Gastrocnemius medialis (tissue), 4 donors: ENCODE measurements at regions not wholly inside any gene's neighbourhood (a gene's known extent, or its start where the extent isn't known, plus 50 kb on each side); places are given as distances from the start of the nearest gene placed in this dataset.

Experiments
- POLR2A ChIP-seq, 2 donors: fragments of 450-650 bp; IDR thresholded peaks; one replicate each; pipeline ENCODE4 v1.6.1; 2017; ENCODE audit warnings: antibody characterized with exemption in 2 of 2, mild to moderate bottlenecking in 2 of 2, moderate library complexity in 2 of 2
- TF ChIP-seq, protein P1 (sequence below), 5 experiments: fragments of 450-650 bp in 3 of 5; fragments of 200-600 bp in 2 of 5; sonication (generic) in 2 of 5; IDR thresholded peaks in 4 of 5; conservative IDR thresholded peaks in 1 of 5; 1 replicate in 4 of 5; 2 replicates in 1 of 5; pipeline ENCODE4 v1.5.1; 2016 to 2019; ENCODE audit warnings: antibody characterized with exemption in 5 of 5, mild to moderate bottlenecking in 3 of 5, moderate library complexity in 3 of 5

DNA sequence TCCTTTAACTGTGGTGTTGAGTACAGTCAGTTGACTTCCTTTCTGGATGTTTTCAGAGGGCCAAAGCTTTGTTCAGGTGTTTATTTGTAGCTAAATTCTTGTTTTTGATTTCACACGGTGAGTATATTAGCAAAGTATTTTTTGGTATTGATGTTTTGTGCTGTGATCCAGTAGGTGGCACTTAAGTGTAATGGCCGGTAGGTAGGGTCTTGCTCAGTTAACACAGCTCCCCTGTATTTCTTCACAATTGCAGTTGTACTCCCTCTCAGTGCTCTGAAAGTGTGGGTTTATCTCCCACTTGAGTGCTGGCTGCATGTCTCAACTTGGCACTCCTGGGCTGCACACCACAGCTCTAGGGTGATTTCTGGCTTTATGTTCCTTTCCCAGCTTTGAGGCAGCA lies 339.5 kb downstream of the AEBP2 start:
- TF ChIP-seq POLR2A (IDR thresholded peaks at IDR 0.05): no peak
- TF ChIP-seq, protein P1, sequence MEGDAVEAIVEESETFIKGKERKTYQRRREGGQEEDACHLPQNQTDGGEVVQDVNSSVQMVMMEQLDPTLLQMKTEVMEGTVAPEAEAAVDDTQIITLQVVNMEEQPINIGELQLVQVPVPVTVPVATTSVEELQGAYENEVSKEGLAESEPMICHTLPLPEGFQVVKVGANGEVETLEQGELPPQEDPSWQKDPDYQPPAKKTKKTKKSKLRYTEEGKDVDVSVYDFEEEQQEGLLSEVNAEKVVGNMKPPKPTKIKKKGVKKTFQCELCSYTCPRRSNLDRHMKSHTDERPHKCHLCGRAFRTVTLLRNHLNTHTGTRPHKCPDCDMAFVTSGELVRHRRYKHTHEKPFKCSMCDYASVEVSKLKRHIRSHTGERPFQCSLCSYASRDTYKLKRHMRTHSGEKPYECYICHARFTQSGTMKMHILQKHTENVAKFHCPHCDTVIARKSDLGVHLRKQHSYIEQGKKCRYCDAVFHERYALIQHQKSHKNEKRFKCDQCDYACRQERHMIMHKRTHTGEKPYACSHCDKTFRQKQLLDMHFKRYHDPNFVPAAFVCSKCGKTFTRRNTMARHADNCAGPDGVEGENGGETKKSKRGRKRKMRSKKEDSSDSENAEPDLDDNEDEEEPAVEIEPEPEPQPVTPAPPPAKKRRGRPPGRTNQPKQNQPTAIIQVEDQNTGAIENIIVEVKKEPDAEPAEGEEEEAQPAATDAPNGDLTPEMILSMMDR (IDR thresholded peaks at IDR 0.05 in 4 of 5, conservative IDR thresholded peaks at IDR 0.05 in 1 of 5): no peak
